ENCODE measurements at regions not wholly inside any gene's neighbourhood (a gene's known extent, or its start where the extent isn't known, plus 50 kb on each side); places are given as distances from the start of the nearest gene placed in this dataset.

GRCh38 chr1:34425046-34425445 is 248.3 kb downstream of the C1orf94 start:
- ChIA-PET POLR2A (interaction anchor here (1.1 kb wide), 1 partner anchor 10 kb away, joined by 4 read pairs; no protein-coding TSS in a partner anchor), CTCF (ENCODE audit: low intra/inter-chr PET ratio) (no interaction called here)
- Histone ChIP-seq H3K4me3 (no peak overlapping the region), H3K4me2 (ENCODE audit: insufficient read depth, low read length) (no peak overlapping the region), H3K4me1 (replicated peaks in 1 of 2; ENCODE audit: control insufficient read depth in 2 of 2, insufficient read depth in 2 of 2, low read length in 2 of 2) (no peaks in the 10 kb centered on the region), H3K27me3 (ENCODE audit: control insufficient read depth in 2 of 2, insufficient read depth in 2 of 2, low read length in 2 of 2) (peaks cover 0 to 6% of the 10 kb centered on the region in 2 experiments; a peak in 2 of 5 replicates), H3K36me3 (ENCODE audit: control insufficient read depth, insufficient read depth, low read length) (no peaks in the 10 kb centered on the region), H4K20me1 (replicated peaks; ENCODE audit: control insufficient read depth, insufficient read depth, low read length) (no peaks in the 10 kb centered on the region), H3K9me3 (replicated peaks; ENCODE audit: control insufficient read depth, insufficient read depth, low read depth, low read length) (no peaks in the 10 kb centered on the region), H3K27ac (ENCODE audit: extremely low read depth, low read depth, low read length) (no peak overlapping the region), H3K79me2 (ENCODE audit: control insufficient read depth, insufficient read depth, low read length) (no peaks in the 10 kb centered on the region), H3K9me1 (ENCODE audit: control insufficient read depth, insufficient read depth, low read length) (no peaks in the 10 kb centered on the region), H3K9ac (ENCODE audit: insufficient read depth in 1 of 2, low read depth in 2 of 2, low read length in 2 of 2) (no peak overlapping the region), H2AFZ (ENCODE audit: low read depth, low read length) (no peak overlapping the region)
- TF ChIP-seq CHAMP1 (IDR thresholded peaks at IDR 0.05) (no peak), DEAF1 (CRISPR knock-in tag; IDR thresholded peaks at IDR 0.05) (no peak)
- no peak for FAIRE-seq
- intact Hi-C loops (cut with micrococcal nuclease) (no loop called here), in situ Hi-C loops (cut with MboI) (no loop called here)
- ATAC-seq: no peak
- 0% methylated on average over 5 of the region's 5 CpGs for WGBS (ENCODE audit: insufficient coverage, low coverage, missing lambda C conversion rate)
- no TSS peak for BruUV-seq (replicated peaks)
- DNase-seq (ENCODE audit: extremely low read depth in 1 of 4, low spot score in 3 of 4): no peak

Measured in K562 (cell line).